A549 (cell line): ENCODE measurements at regions not wholly inside any gene's neighbourhood (a gene's known extent, or its start where the extent isn't known, plus 50 kb on each side); places are given as distances from the start of the nearest gene placed in this dataset.

Source experiments
- ATAC-seq, 2 experiments: fragments of 200-7000 bp in 1 of 2; fragments of >200 bp in 1 of 2; cut with Nextera tagmentation in 1 of 2; cut with Tn5 transposase in 1 of 2; 3 replicates each; pipeline versions ENCODE4 v1.8.0 to v1.9.1; 2018 to 2020; ENCODE audit warnings: mild to moderate bottlenecking in 1 of 2, moderate library complexity in 1 of 2
- CTCF ChIA-PET: fragments of 300-600 bp; sonication (Branson Sonifier 250); formaldehyde crosslinking; extraction: SDS; loops from one replicate; lab custom pipeline; 2021; ENCODE audit warnings: antibody characterized with exemption, inconsistent platforms; lab: Yijun Ruan, JAX
- POLR2A ChIA-PET: fragments of 350-600 bp; formaldehyde crosslinking; extraction: SDS; loops from one replicate; lab custom pipeline; 2021; ENCODE audit warnings: antibody characterized with exemption, inconsistent platforms; lab: Yijun Ruan, JAX
- DNase-seq, 2 experiments: peaks; one replicate each; pipeline versions ENCODE4 v3.0.0 to v3.0.0-alpha.2; 2011 to 2016; ENCODE audit warnings: low read depth in 1 of 2, low spot score in 1 of 2
- FAIRE-seq: peaks from 2 replicates; lab custom pipeline; 2011; peaks lifted over from hg19 to GRCh38; lab: Jason Lieb, UNC
- H3K27ac ChIP-seq, 2 experiments: fragments of >200 bp; sonication (Bioruptor Twin); formaldehyde crosslinking; 3 replicates each; pipeline ENCODE4 v1.5.1; 2016 to 2017
- H3K4me1 ChIP-seq: fragments of >200 bp; sonication (Bioruptor Twin); formaldehyde crosslinking; 3 replicates; pipeline ENCODE4 v1.6.1; 2016
- H3K4me2 ChIP-seq: fragments of >200 bp; sonication (Bioruptor Twin); formaldehyde crosslinking; 3 replicates; pipeline ENCODE4 v1.6.1; 2016
- H3K4me3 ChIP-seq: fragments of >200 bp; sonication (Bioruptor Twin); formaldehyde crosslinking; 3 replicates; pipeline ENCODE4 v1.5.1; 2016
- H3K9me3 ChIP-seq: fragments of >200 bp; sonication (Bioruptor Twin); formaldehyde crosslinking; 3 replicates; pipeline ENCODE4 v1.6.1; 2016
- ATOH8 ChIP-seq: fragments of 250-450 bp; sonication (Bioruptor Pico); IDR thresholded peaks from 2 replicates; pipeline ENCODE4 v1.5.0; 2020; ENCODE audit warnings: low read depth, mild to moderate bottlenecking, moderate library complexity
- BCL3 ChIP-seq: fragments of >200 bp; sonication (Bioruptor Twin); formaldehyde crosslinking; IDR thresholded peaks from 3 replicates; pipeline ENCODE4 v1.6.1; 2016
- BHLHE40 ChIP-seq: IDR thresholded peaks from 2 replicates; pipeline ENCODE4 v1.6.1; 2012; ENCODE audit warnings: low read depth, low read length, inconsistent platforms
- CBX2 ChIP-seq: fragments of 200-600 bp; sonication (generic); IDR thresholded peaks from 2 replicates; pipeline ENCODE4 v1.6.1; 2016; ENCODE audit warnings: low read depth, mild to moderate bottlenecking, borderline replicate concordance
- CBX8 ChIP-seq: fragments of 200-600 bp; sonication (generic); IDR thresholded peaks from 2 replicates; pipeline ENCODE4 v1.6.1; 2016
- CEBPB ChIP-seq, 2 experiments: fragments of >200 bp in 1 of 2; sonication (Bioruptor Twin) in 1 of 2; formaldehyde crosslinking in 1 of 2; IDR thresholded peaks; 2 replicates each; pipeline ENCODE4 v1.6.1; 2012 to 2016
- E2F6 ChIP-seq: IDR thresholded peaks from 2 replicates; pipeline ENCODE4 v1.6.1; 2012; ENCODE audit warnings: low read depth, borderline replicate concordance
- EHF ChIP-seq: fragments of 250-450 bp; sonication (Bioruptor Pico); IDR thresholded peaks from 2 replicates; pipeline ENCODE4 v1.5.0; 2020; ENCODE audit warnings: mild to moderate bottlenecking
- EHMT2 ChIP-seq: fragments of 200-600 bp; sonication (generic); IDR thresholded peaks from 2 replicates; pipeline ENCODE4 v1.6.1; 2016; ENCODE audit warnings: antibody characterized with exemption, low read depth, mild to moderate bottlenecking, moderate library complexity
- FOXS1 ChIP-seq: fragments of 250-450 bp; sonication (Bioruptor Pico); IDR thresholded peaks from 2 replicates; pipeline ENCODE4 v1.5.0; 2020; ENCODE audit warnings: mild to moderate bottlenecking, moderate library complexity
- HOXA7 ChIP-seq: fragments of 250-450 bp; sonication (Bioruptor Pico); IDR thresholded peaks from 2 replicates; pipeline ENCODE4 v1.5.0; 2020; ENCODE audit warnings: mild to moderate bottlenecking, moderate library complexity
- HOXB5 ChIP-seq: fragments of 250-450 bp; sonication (Bioruptor Pico); IDR thresholded peaks from 2 replicates; pipeline ENCODE4 v1.5.0; 2020; ENCODE audit warnings: mild to moderate bottlenecking, moderate library complexity
- JUNB ChIP-seq: fragments of >200 bp; sonication (Bioruptor Twin); formaldehyde crosslinking; IDR thresholded peaks from 2 replicates; pipeline ENCODE4 v1.6.1; 2016
- MAX ChIP-seq: IDR thresholded peaks from 2 replicates; pipeline ENCODE4 v1.6.1; 2012
- MYC ChIP-seq: IDR thresholded peaks from 2 replicates; pipeline ENCODE4 v1.6.1; 2012; ENCODE audit warnings: mild to moderate bottlenecking, inconsistent platforms, low read length, improper control_type of control experiment, borderline replicate concordance
- RARB ChIP-seq: fragments of 250-450 bp; sonication (Bioruptor Pico); IDR thresholded peaks from 2 replicates; pipeline ENCODE4 v1.8.0; 2021; ENCODE audit warnings: mild to moderate bottlenecking, moderate library complexity
- RCOR1 ChIP-seq: fragments of 150-350 bp; IDR thresholded peaks from 2 replicates; pipeline ENCODE4 v1.6.1; 2014; ENCODE audit warnings: antibody characterized with exemption, low read length, low read depth
- RFX5 ChIP-seq: fragments of 450-650 bp; IDR thresholded peaks from 2 replicates; pipeline ENCODE4 v1.7.1; 2014; ENCODE audit warnings: antibody characterized with exemption, mild to moderate bottlenecking, moderate library complexity
- SMC3 ChIP-seq: fragments of >200 bp; sonication (Bioruptor Twin); formaldehyde crosslinking; IDR thresholded peaks from 3 replicates; pipeline ENCODE4 v1.6.1; 2018; ENCODE audit warnings: inconsistent platforms
- ZSCAN20 ChIP-seq: fragments of 250-450 bp; sonication (Bioruptor Pico); IDR thresholded peaks from 2 replicates; pipeline ENCODE4 v1.8.0; 2022; ENCODE audit warnings: mild to moderate bottlenecking, moderate library complexity
- WGBS: methylation state at CpG from one replicate; pipeline ENCODE4 v1.1.6; 2017; ENCODE audit errors: missing lambda C conversion rate; 5-methylcytosine and 5-hydroxymethylcytosine counted together

GRCh38 chr7:378041-378420, 88.1 kb downstream of the FOXL3 start:
- H3K4me3 ChIP-seq: no peak overlapping the region
- no peak for FAIRE-seq
- H3K9me3 ChIP-seq: no peaks in the 10 kb centered on the region
- DNase-seq: no peak
- 86% methylated on average over 13 of the region's 13 CpGs for WGBS
- H3K27ac ChIP-seq: no peak overlapping the region
- TF ChIP-seq HOXB5 (no peak), CEBPB (IDR thresholded peaks at IDR 0.05) (no peak), HOXA7 (CRISPR knock-in tag) (no peak), FOXS1 (no peak), EHF (CRISPR knock-in tag) (no peak), ZSCAN20 (no peak), E2F6 (no peak), SMC3 (no peak), BHLHE40 (no peak), MAX (no peak), RARB (CRISPR knock-in tag) (no peak), CBX8 (no peak), ATOH8 (CRISPR knock-in tag) (no peak), CBX2 (no peak), EHMT2 (no peak), RFX5 (no peak), JUNB (no peak)
- ATAC-seq: no peak
- ChIA-PET POLR2A (no interaction called here), CTCF (no interaction called here)
- H3K4me2 ChIP-seq: no peak overlapping the region
- H3K4me1 ChIP-seq: no peaks in the 10 kb centered on the region

- POLR2A ChIA-PET: no interaction called here
- no peak overlapping the region for H3K4me2 ChIP-seq
- FAIRE-seq (no peak), ATAC-seq (no peak), DNase-seq (no peak)
- H3K4me3 ChIP-seq: no peak overlapping the region
- TF ChIP-seq CBX8 (no peak), MYC (no peak), RCOR1 (no peak), BCL3 (no peak), E2F6 (no peak), MAX (no peak)
- 72% methylated on average over 12 of the region's 44 CpGs for WGBS
- CTCF ChIA-PET: no interaction called here
- H3K4me1 ChIP-seq: no peaks in the 10 kb centered on the region
- peaks cover 4% of the 10 kb centered on the region; the same call in 1 of the 3 replicates for H3K9me3 ChIP-seq
- no peak overlapping the region for H3K27ac ChIP-seq
Observed at GRCh38 chr7:378551-379455, 88.8 kb downstream of the FOXL3 start.
